DND-41 (cell line): ENCODE measurements at regions not wholly inside any gene's neighbourhood (a gene's known extent, or its start where the extent isn't known, plus 50 kb on each side); places are given as distances from the start of the nearest gene placed in this dataset.

Experiments used
- EZH2 ChIP-seq: IDR thresholded peaks from 3 replicates; pipeline ENCODE4 v1.6.1; 2012; ENCODE audit warnings: borderline replicate concordance, low read depth, mild to moderate bottlenecking, moderate library complexity, low read length, inconsistent platforms; ENCODE audit not compliant: severe bottlenecking
- TF ChIP-seq, protein P1 (sequence below): IDR thresholded peaks from 2 replicates; pipeline ENCODE4 v1.5.1; 2012; ENCODE audit warnings: borderline replicate concordance, low read length, moderate library complexity, mild to moderate bottlenecking; ENCODE audit not compliant: poor library complexity, severe bottlenecking; ENCODE audit errors: extremely low read depth

DNA sequence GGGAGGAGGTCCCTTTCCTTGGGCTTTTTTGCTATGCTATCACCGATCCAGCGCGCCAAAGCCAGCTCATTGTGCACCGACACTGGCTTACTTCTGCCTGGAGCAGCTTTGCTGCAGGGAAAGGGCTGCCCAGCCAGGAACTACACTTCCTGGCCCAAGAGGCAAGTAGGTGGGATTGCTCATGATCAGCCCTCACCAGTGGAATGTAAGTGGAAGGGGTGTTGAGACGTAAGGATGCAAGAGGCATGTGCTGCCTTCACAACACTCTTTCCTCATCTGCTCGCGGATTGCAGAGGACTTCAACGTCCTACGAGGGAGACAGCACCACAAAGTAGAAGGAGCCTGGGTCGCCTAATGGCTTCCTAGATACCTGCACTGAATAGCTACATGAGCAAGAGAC is 104.3 kb upstream of the FOXF1 start:
- TF ChIP-seq, protein P1, sequence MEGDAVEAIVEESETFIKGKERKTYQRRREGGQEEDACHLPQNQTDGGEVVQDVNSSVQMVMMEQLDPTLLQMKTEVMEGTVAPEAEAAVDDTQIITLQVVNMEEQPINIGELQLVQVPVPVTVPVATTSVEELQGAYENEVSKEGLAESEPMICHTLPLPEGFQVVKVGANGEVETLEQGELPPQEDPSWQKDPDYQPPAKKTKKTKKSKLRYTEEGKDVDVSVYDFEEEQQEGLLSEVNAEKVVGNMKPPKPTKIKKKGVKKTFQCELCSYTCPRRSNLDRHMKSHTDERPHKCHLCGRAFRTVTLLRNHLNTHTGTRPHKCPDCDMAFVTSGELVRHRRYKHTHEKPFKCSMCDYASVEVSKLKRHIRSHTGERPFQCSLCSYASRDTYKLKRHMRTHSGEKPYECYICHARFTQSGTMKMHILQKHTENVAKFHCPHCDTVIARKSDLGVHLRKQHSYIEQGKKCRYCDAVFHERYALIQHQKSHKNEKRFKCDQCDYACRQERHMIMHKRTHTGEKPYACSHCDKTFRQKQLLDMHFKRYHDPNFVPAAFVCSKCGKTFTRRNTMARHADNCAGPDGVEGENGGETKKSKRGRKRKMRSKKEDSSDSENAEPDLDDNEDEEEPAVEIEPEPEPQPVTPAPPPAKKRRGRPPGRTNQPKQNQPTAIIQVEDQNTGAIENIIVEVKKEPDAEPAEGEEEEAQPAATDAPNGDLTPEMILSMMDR, result no peak
- TF ChIP-seq EZH2, result no peak
